Astrocyte (in vitro differentiated cells and primary cell): ENCODE measurements at regions not wholly inside any gene's neighbourhood (a gene's known extent, or its start where the extent isn't known, plus 50 kb on each side); places are given as distances from the start of the nearest gene placed in this dataset.

Experiments used
- DNase-seq: peaks from one replicate; pipeline ENCODE4 v3.0.0-alpha.2; 2010; ENCODE audit warnings: low read depth
- FAIRE-seq: peaks from 2 replicates; lab custom pipeline; 2011; peaks lifted over from hg19 to GRCh38; lab: Jason Lieb, UNC
- H2AFZ ChIP-seq: 2 replicates; pipeline ENCODE4 v1.6.0; 2012; ENCODE audit warnings: low read depth, low read length, inconsistent platforms
- H3K27ac ChIP-seq: 2 replicates; pipeline ENCODE4 v1.5.1; 2011; ENCODE audit warnings: low read depth, low read length, inconsistent platforms
- H3K27me3 ChIP-seq: 2 replicates; pipeline ENCODE4 v1.6.0; 2011; ENCODE audit warnings: low read length, inconsistent platforms; ENCODE audit not compliant: insufficient read depth
- H3K36me3 ChIP-seq: 2 replicates; pipeline ENCODE4 v1.5.1; 2011; ENCODE audit warnings: low read length, inconsistent platforms; ENCODE audit not compliant: insufficient read depth
- H3K4me1 ChIP-seq: 2 replicates; pipeline ENCODE4 v1.5.1; 2011; ENCODE audit warnings: low read length, inconsistent platforms; ENCODE audit not compliant: insufficient read depth
- H3K4me2 ChIP-seq: 2 replicates; pipeline ENCODE4 v1.6.0; 2012; ENCODE audit warnings: low read length, inconsistent platforms
- H3K4me3 ChIP-seq: 2 replicates; pipeline ENCODE4 v1.5.1; 2011; ENCODE audit warnings: low read depth, mild to moderate bottlenecking, low read length, inconsistent platforms; ENCODE audit not compliant: insufficient read depth
- H3K79me2 ChIP-seq: 2 replicates; pipeline ENCODE4 v1.6.0; 2012; ENCODE audit warnings: mild to moderate bottlenecking, low read length, inconsistent platforms; ENCODE audit not compliant: insufficient read depth
- H3K9ac ChIP-seq: 2 replicates; pipeline ENCODE4 v1.6.0; 2012; ENCODE audit warnings: mild to moderate bottlenecking, low read length, inconsistent platforms
- H3K9me3 ChIP-seq: 2 replicates; pipeline ENCODE4 v1.5.1; 2012; ENCODE audit warnings: low read depth, mild to moderate bottlenecking, low read length, inconsistent platforms; ENCODE audit not compliant: insufficient read depth
- H4K20me1 ChIP-seq: 2 replicates; pipeline ENCODE4 v1.6.0; 2012; ENCODE audit warnings: low read length, inconsistent platforms; ENCODE audit not compliant: insufficient read depth
- H3K27ac Mint-ChIP-seq: one replicate; pipeline ENCODE4 v1.8.0; 2021; ENCODE audit warnings: mild to moderate bottlenecking, mixed read lengths; ENCODE audit not compliant: unreplicated experiment
- H3K27me3 Mint-ChIP-seq: one replicate; pipeline ENCODE4 v1.8.0; 2021; ENCODE audit warnings: low read depth, mixed read lengths; ENCODE audit not compliant: unreplicated experiment
- H3K36me3 Mint-ChIP-seq: one replicate; pipeline ENCODE4 v1.8.0; 2021; ENCODE audit warnings: low read depth, mixed read lengths; ENCODE audit not compliant: unreplicated experiment
- H3K4me1 Mint-ChIP-seq: one replicate; pipeline ENCODE4 v1.8.0; 2021; ENCODE audit warnings: low read depth, mixed read lengths; ENCODE audit not compliant: unreplicated experiment
- H3K4me3 Mint-ChIP-seq: one replicate; pipeline ENCODE4 v1.8.0; 2021; ENCODE audit warnings: mild to moderate bottlenecking, moderate library complexity, mixed read lengths; ENCODE audit not compliant: unreplicated experiment
- H3K9me3 Mint-ChIP-seq: one replicate; pipeline ENCODE4 v1.8.0; 2021; ENCODE audit warnings: mild to moderate bottlenecking, mixed read lengths; ENCODE audit not compliant: unreplicated experiment
- CTCF ChIP-seq: IDR thresholded peaks from 2 replicates; pipeline ENCODE4 v1.5.1; 2011; ENCODE audit warnings: low read depth, mild to moderate bottlenecking, inconsistent platforms, low read length, moderate library complexity; ENCODE audit not compliant: insufficient read depth
- EZH2 ChIP-seq: IDR thresholded peaks from 2 replicates; pipeline ENCODE4 v1.6.1; 2012; ENCODE audit warnings: mild to moderate bottlenecking, low read length, inconsistent platforms; ENCODE audit not compliant: insufficient read depth

GRCh38 chr3:80682235-80682634 lies 914.4 kb upstream of the ROBO1 start:
- DNase-seq (no peak), FAIRE-seq (no peak)
- Mint-ChIP-seq H3K4me3 (no peak overlapping the region), H3K27ac (no peak overlapping the region), H3K9me3 (no peaks in the 10 kb centered on the region), H3K27me3 (no peaks in the 10 kb centered on the region), H3K4me1 (no peaks in the 10 kb centered on the region), H3K36me3 (no peaks in the 10 kb centered on the region)
- no peaks in the 10 kb centered on the region for H3K4me1 ChIP-seq
- H3K27ac ChIP-seq: no peak overlapping the region
- no peak overlapping the region for H3K4me3 ChIP-seq
- no peaks in the 10 kb centered on the region for H3K36me3 ChIP-seq
- H3K27me3 ChIP-seq: no peaks in the 10 kb centered on the region
- no peaks in the 10 kb centered on the region for H3K9me3 ChIP-seq
- H3K79me2 ChIP-seq: no peaks in the 10 kb centered on the region
- H4K20me1 ChIP-seq: no peaks in the 10 kb centered on the region
- H3K9ac ChIP-seq: no peak overlapping the region
- TF ChIP-seq EZH2: no peak
- no peak for TF ChIP-seq CTCF
- H3K4me2 ChIP-seq: no peak overlapping the region
- no peak overlapping the region for H2AFZ ChIP-seq

- DNase-seq (peak; percentile 3), FAIRE-seq (no peak)
- Mint-ChIP-seq H3K9me3 (no peaks in the 10 kb centered on the region), H3K27me3 (no peaks in the 10 kb centered on the region), H3K4me1 (no peaks in the 10 kb centered on the region), H3K36me3 (no peaks in the 10 kb centered on the region), H3K27ac (no peak overlapping the region), H3K4me3 (no peak overlapping the region)
- H3K79me2 ChIP-seq: no peaks in the 10 kb centered on the region
- no peak overlapping the region for H3K27ac ChIP-seq
- H3K9me3 ChIP-seq: no peaks in the 10 kb centered on the region
- peak overlapping the region; percentile 58 for H2AFZ ChIP-seq
- no peak overlapping the region for H3K4me2 ChIP-seq
- no peak for TF ChIP-seq CTCF
- TF ChIP-seq EZH2: no peak
- H3K9ac ChIP-seq: no peak overlapping the region
- H3K4me1 ChIP-seq: no peaks in the 10 kb centered on the region
- H3K27me3 ChIP-seq: no peaks in the 10 kb centered on the region
- no peak overlapping the region for H3K4me3 ChIP-seq
- no peaks in the 10 kb centered on the region for H4K20me1 ChIP-seq
- H3K36me3 ChIP-seq: no peaks in the 10 kb centered on the region
Measured at GRCh38 chr3:80677796-80678195, 910.0 kb upstream of the ROBO1 start.

GRCh38 chr3:80676866-80677265 lies 909.1 kb upstream of the ROBO1 start:
- H3K27me3 ChIP-seq: no peaks in the 10 kb centered on the region
- DNase-seq (no peak), FAIRE-seq (no peak)
- H3K36me3 ChIP-seq: no peaks in the 10 kb centered on the region
- H3K36me3 Mint-ChIP-seq: no peaks in the 10 kb centered on the region
- H3K4me2 ChIP-seq: no peak overlapping the region
- no peaks in the 10 kb centered on the region for H3K9me3 Mint-ChIP-seq
- H3K4me3 ChIP-seq: no peak overlapping the region
- no peak overlapping the region for H3K4me3 Mint-ChIP-seq
- H4K20me1 ChIP-seq: no peaks in the 10 kb centered on the region
- H3K79me2 ChIP-seq: no peaks in the 10 kb centered on the region
- TF ChIP-seq EZH2: no peak
- TF ChIP-seq CTCF: no peak
- H3K27ac ChIP-seq: no peak overlapping the region
- no peak overlapping the region for H2AFZ ChIP-seq
- no peak overlapping the region for H3K27ac Mint-ChIP-seq
- no peaks in the 10 kb centered on the region for H3K9me3 ChIP-seq
- no peaks in the 10 kb centered on the region for H3K4me1 ChIP-seq
- H3K9ac ChIP-seq: no peak overlapping the region
- H3K4me1 Mint-ChIP-seq: no peaks in the 10 kb centered on the region
- no peaks in the 10 kb centered on the region for H3K27me3 Mint-ChIP-seq
